Ishikawa (cell line): ENCODE measurements at regions not wholly inside any gene's neighbourhood (a gene's known extent, or its start where the extent isn't known, plus 50 kb on each side); places are given as distances from the start of the nearest gene placed in this dataset.

Source experiments
- RAD21 ChIP-seq: IDR thresholded peaks from 2 replicates; pipeline ENCODE4 v1.6.1; 2012; ENCODE audit warnings: low read depth
- TF ChIP-seq, protein P1 (sequence below): IDR thresholded peaks from 2 replicates; pipeline ENCODE4 v1.6.1; 2012

DNA sequence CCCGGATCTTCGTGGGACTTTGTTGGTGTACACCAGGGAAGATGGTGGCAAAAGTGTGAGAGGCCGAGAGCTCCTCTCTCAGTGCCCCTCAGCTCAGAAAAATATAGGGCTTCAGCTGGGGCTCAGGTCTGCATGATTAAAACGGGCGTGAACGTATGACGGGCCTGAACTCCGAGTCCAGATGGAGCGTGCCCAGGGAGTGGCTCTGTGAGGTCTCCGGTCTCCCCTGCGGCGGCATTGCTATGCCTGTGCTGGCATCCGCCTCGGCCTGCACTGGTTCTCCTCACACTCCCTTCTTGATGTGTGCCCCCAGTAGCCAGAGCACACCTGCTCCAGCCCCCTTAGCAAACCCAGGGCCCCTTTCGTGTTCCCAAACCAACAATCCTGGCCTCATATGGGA is 82.0 kb downstream of the TEX29 start:
- TF ChIP-seq, protein P1, sequence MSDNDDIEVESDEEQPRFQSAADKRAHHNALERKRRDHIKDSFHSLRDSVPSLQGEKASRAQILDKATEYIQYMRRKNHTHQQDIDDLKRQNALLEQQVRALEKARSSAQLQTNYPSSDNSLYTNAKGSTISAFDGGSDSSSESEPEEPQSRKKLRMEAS, result no peak
- TF ChIP-seq RAD21, result no peak
